ENCODE measurements at regions not wholly inside any gene's neighbourhood (a gene's known extent, or its start where the extent isn't known, plus 50 kb on each side); places are given as distances from the start of the nearest gene placed in this dataset.
"Not testable (repeated sequence)": the region's sequence is repeated elsewhere in the genome, so short reads cannot be mapped to it uniquely, and the experiment has no call there.

- DNase-seq (ENCODE audit: low spot score), result no peak
Observed at GRCh38 chr10:45249978-45250693, 65.3 kb downstream of the OR13A1 start.

GRCh38 chr10:45250694-45251075 is 64.7 kb downstream of the OR13A1 start:
- not testable (repeated sequence) for DNase-seq (ENCODE audit: low spot score)

Data from mucosa of gallbladder (tissue), 1 donor.